AG04449 (cell line): ENCODE measurements at regions not wholly inside any gene's neighbourhood (a gene's known extent, or its start where the extent isn't known, plus 50 kb on each side); places are given as distances from the start of the nearest gene placed in this dataset.

Experiments
- CTCF ChIA-PET: fragments of 350-600 bp; formaldehyde crosslinking; extraction: SDS; loops from one replicate; lab custom pipeline; 2021; ENCODE audit warnings: antibody characterized with exemption; lab: Yijun Ruan, JAX
- POLR2A ChIA-PET: fragments of 400-600, 350-600 bp; formaldehyde crosslinking; extraction: SDS; loops from one replicate; lab custom pipeline; 2020; ENCODE audit warnings: antibody characterized with exemption, inconsistent platforms; lab: Yijun Ruan, JAX
- DNase-seq: peaks from one replicate; pipeline ENCODE4 v3.0.0-alpha.2; 2010; ENCODE audit warnings: low read depth, low spot score
- H3K4me3 ChIP-seq: 2 replicates; pipeline ENCODE4 v1.5.1; 2011; ENCODE audit warnings: low read depth, mild to moderate bottlenecking, control low read depth, low read length
- CTCF ChIP-seq: IDR thresholded peaks from one replicate; pipeline ENCODE4 v1.5.1; 2011; ENCODE audit warnings: mild to moderate bottlenecking, moderate library complexity, low read length, control low read depth, inconsistent platforms; ENCODE audit not compliant: insufficient read depth; ENCODE audit errors: missing control alignments

- H3K4me3 ChIP-seq, result no peak overlapping the region
- ChIA-PET CTCF (no interaction called here), POLR2A (no interaction called here)
- DNase-seq, result no peak
- no peak for TF ChIP-seq CTCF
Measured at GRCh38 chr14:40574780-40575179, 1031.9 kb upstream of the LRFN5 start.

- CTCF ChIA-PET, result no interaction called here
- TF ChIP-seq CTCF, result no peak
- H3K4me3 ChIP-seq, result no peak overlapping the region
- POLR2A ChIA-PET, result no interaction called here
- no peak for DNase-seq
Measured at GRCh38 chr14:40525314-40525713, 1081.4 kb upstream of the LRFN5 start.

GRCh38 chr14:40523123-40523522 lies 1083.6 kb upstream of the LRFN5 start:
- no peak for TF ChIP-seq CTCF
- no peak for DNase-seq
- no peak overlapping the region for H3K4me3 ChIP-seq
- ChIA-PET CTCF (no interaction called here), POLR2A (no interaction called here)

- ChIA-PET POLR2A (no interaction called here), CTCF (no interaction called here)
- H3K4me3 ChIP-seq, result no peak overlapping the region
- DNase-seq, result no peak
- TF ChIP-seq CTCF, result no peak
Measured at GRCh38 chr14:40494483-40494882, 1062.2 kb upstream of the FBXO33 start.

- no peak for DNase-seq
- CTCF ChIA-PET, result no interaction called here
- H3K4me3 ChIP-seq, result no peak overlapping the region
- TF ChIP-seq CTCF, result no peak
- POLR2A ChIA-PET, result no interaction called here
Measured at GRCh38 chr14:40487824-40488223, 1055.6 kb upstream of the FBXO33 start.

- TF ChIP-seq CTCF, result no peak
- ChIA-PET POLR2A (no interaction called here), CTCF (no interaction called here)
- no peak overlapping the region for H3K4me3 ChIP-seq
- no peak for DNase-seq
Measured at GRCh38 chr14:40485688-40486087, 1053.5 kb upstream of the FBXO33 start.
